ENCODE measurements at regions not wholly inside any gene's neighbourhood (a gene's known extent, or its start where the extent isn't known, plus 50 kb on each side); places are given as distances from the start of the nearest gene placed in this dataset.

- Histone ChIP-seq H4K91ac (replicated peaks; ENCODE audit: insufficient read length, low read length) (no peak overlapping the region), H3K4me3 (ENCODE audit: extremely low read depth in 1 of 4, insufficient read depth in 2 of 4, low read depth in 3 of 4, low read length in 4 of 4) (no peak overlapping the region), H2BK120ac (replicated peaks; ENCODE audit: low read depth, low read length) (no peak overlapping the region), H3K36me3 (ENCODE audit: control insufficient read depth in 2 of 4, insufficient read depth in 4 of 4, low read length in 3 of 4) (no peaks in the 10 kb centered on the region; a peak in 1 of 8 replicates), H4K20me1 (replicated peaks in 1 of 2; ENCODE audit: control insufficient read depth in 1 of 2, insufficient read depth in 2 of 2, low read length in 2 of 2) (no peaks in the 10 kb centered on the region), H3K9ac (replicated peaks in 1 of 4; ENCODE audit: extremely low read depth in 1 of 4, low read depth in 3 of 4, low read length in 3 of 4) (no peak overlapping the region), H3K4me2 (ENCODE audit: insufficient read depth in 1 of 2, low read depth in 2 of 2, low read length in 2 of 2) (no peak overlapping the region), H3K56ac (replicated peaks; ENCODE audit: insufficient read length, low read depth, low read length) (no peak overlapping the region), H3K79me2 (ENCODE audit: control insufficient read depth in 1 of 2, insufficient read depth in 2 of 2, low read length in 2 of 2) (no peaks in the 10 kb centered on the region), H3K9me3 (ENCODE audit: insufficient read depth in 2 of 2, low read depth in 1 of 2, low read length in 1 of 2) (no peaks in the 10 kb centered on the region), H3K27me3 (replicated peaks in 1 of 4; ENCODE audit: control insufficient read depth in 3 of 4, extremely low read depth in 1 of 4, insufficient read depth in 3 of 4, low read length in 3 of 4) (no peaks in the 10 kb centered on the region), H3K27ac (ENCODE audit: low read depth, low read length) (no peak overlapping the region), H3K4ac (replicated peaks; ENCODE audit: insufficient read length, low read depth, low read length) (no peak overlapping the region), H2AK5ac (ENCODE audit: low read depth, low read length) (no peak overlapping the region), H4K8ac (ENCODE audit: extremely low read depth, insufficient read depth, low read length) (no peak overlapping the region), H2BK12ac (ENCODE audit: low read depth, low read length) (no peak overlapping the region), H4K5ac (ENCODE audit: insufficient read length, low read depth, low read length) (no peak overlapping the region), H3K18ac (ENCODE audit: extremely low read depth, low read length) (no peak overlapping the region), H2BK20ac (ENCODE audit: low read length) (no peak overlapping the region), H3K14ac (ENCODE audit: insufficient read length) (no peak overlapping the region), H3K23ac (ENCODE audit: insufficient read length) (no peak overlapping the region), H3K23me2 (ENCODE audit: low read depth, low read length) (no peaks in the 10 kb centered on the region), H3K79me1 (ENCODE audit: low read depth, low read length) (no peaks in the 10 kb centered on the region), H2AFZ (ENCODE audit: low read length) (no peak overlapping the region), H3K4me1 (replicated peaks in 1 of 4; ENCODE audit: control insufficient read depth in 3 of 4, insufficient read depth in 4 of 4, low read length in 3 of 4) (no peaks in the 10 kb centered on the region), H2BK5ac (ENCODE audit: low read depth, low read length) (no peak overlapping the region), H2BK15ac (ENCODE audit: low read length) (no peak overlapping the region)
- WGBS, 2 experiments (ENCODE audit: extremely low coverage in 1 of 2, insufficient coverage in 1 of 2, insufficient read length in 1 of 2, insufficient replicate concordance in 2 of 2, low coverage in 1 of 2, low lambda C conversion rate in 2 of 2, missing lambda C conversion rate in 1 of 2) = 94% methylated on average over 1 of the region's 1 CpG; no CpG with 5 or more reads in 1 of the 2 experiments
- DNase-seq (ENCODE audit: low read depth in 1 of 2, low spot score in 2 of 2) = no peak
- POLR2A ChIA-PET (ENCODE audit: partially characterized antibody) = no interaction called here
- FAIRE-seq = no peak
- CTCF ChIA-PET (ENCODE audit: partially characterized antibody) = no interaction called here
- TF ChIP-seq RNF2 (IDR thresholded peaks at IDR 0.05; ENCODE audit: borderline replicate concordance, low read depth, low read length, missing control alignments, poor library complexity, severe bottlenecking) (no peak), SP1 (IDR thresholded peaks at IDR 0.05; ENCODE audit: low read depth, low read length) (no peak), TEAD4 (IDR thresholded peaks at IDR 0.05; ENCODE audit: low read depth, low read length) (no peak), FOSL1 (IDR thresholded peaks at IDR 0.05; ENCODE audit: insufficient read depth, low read depth, low read length) (no peak), HDAC6 (IDR thresholded peaks at IDR 0.05; ENCODE audit: low read depth, low read length) (no peak), EGR1 (IDR thresholded peaks at IDR 0.05; ENCODE audit: borderline replicate concordance, low read depth, low read length) (no peak)
These were observed 841.1 kb downstream of the TMTC2 start for GRCh38 chr12:83527810-83528209.

Measured in H1 (cell line).